ENCODE measurements at regions not wholly inside any gene's neighbourhood (a gene's known extent, or its start where the extent isn't known, plus 50 kb on each side); places are given as distances from the start of the nearest gene placed in this dataset.

- no peak for DNase-seq (ENCODE audit: low read depth)
Measured at GRCh38 chr10:22766693-22767092, 52.3 kb upstream of the PIP4K2A start.

DNA sequence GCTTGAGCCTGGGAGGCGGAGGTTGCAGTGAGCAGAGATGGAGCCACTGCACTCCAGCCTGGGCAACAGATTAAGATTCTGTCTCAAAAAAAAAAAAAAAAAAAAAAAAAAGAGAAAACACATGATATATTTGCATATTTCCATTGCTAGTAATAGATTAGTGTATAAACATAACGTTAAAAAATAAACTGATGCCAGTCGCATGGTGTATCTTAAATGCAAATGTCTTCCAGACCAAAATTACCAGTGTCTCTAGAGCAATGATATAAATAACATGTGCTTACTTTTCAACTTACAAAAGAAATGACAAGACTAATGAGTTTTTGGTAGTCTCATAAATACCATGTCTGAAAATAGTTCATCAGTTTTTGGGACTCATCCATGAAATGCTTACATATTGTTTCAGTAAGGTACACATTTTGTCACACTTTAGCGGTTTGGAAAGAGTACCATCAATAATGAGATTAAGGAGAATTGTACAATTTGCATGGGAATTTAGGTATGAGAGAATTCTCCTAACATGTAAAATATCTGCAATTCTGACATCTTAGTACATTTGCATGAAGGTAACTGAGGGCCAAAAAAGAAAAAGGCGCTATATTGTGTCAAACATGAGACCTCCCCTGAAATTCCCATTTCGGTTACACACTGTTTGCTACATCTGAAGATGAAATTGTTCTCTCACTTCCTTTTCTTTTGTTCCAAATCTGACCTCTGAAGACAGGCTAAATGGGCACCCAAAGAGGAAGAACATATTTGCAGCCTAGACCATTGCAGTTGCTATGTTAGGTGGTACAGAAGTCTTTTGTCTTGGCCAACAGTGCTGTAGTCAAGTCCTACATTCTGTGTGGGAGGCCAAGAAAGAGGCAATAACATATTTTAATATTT lies 51.5 kb upstream of the PIP4K2A start:
- no peak for DNase-seq (ENCODE audit: low read depth)

- peak; percentile 35 for DNase-seq (ENCODE audit: low read depth)
Measured at GRCh38 chr10:22764639-22765038, 50.3 kb upstream of the PIP4K2A start.

Data from iris pigment epithelial cell (primary cell).